H1 (cell line): ENCODE measurements at regions not wholly inside any gene's neighbourhood (a gene's known extent, or its start where the extent isn't known, plus 50 kb on each side); places are given as distances from the start of the nearest gene placed in this dataset.

Experiments
- CHD7 ChIP-seq: fragments of 300-600 bp; sonication (generic); IDR thresholded peaks from 2 replicates; pipeline ENCODE4 v1.7.1; 2012; ENCODE audit warnings: low read length, moderate library complexity, mild to moderate bottlenecking, inconsistent platforms; ENCODE audit not compliant: insufficient replicate concordance
- KDM1A ChIP-seq: fragments of 200-600, 300-600 bp; sonication (generic); IDR thresholded peaks from 2 replicates; pipeline ENCODE4 v1.7.1; 2016; ENCODE audit warnings: mild to moderate bottlenecking, low read length, borderline replicate concordance

DNA sequence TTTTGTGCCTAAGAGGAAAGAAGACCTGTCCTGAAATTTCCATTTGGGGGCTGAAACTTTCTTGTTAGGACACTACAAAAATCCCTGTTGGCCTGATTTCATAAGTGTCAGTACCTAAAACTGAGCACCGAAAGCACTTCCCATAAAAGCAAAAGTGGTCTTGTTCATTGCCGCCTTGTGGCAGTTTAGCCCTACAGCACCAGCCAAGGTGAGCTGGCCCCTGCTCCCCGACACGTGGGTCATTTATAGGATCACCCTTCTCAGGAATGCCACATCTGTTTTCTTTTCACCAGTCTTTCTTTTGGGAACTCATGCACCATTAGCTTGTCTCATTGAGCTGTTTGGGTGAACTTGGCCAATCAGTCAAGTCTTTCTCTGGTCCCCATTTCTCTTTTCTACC is 155.8 kb upstream of the KAZN start (continued):
- no peak for TF ChIP-seq CHD7
- no peak for TF ChIP-seq KDM1A
